Naive B cell (primary cell): ENCODE measurements at regions not wholly inside any gene's neighbourhood (a gene's known extent, or its start where the extent isn't known, plus 50 kb on each side); places are given as distances from the start of the nearest gene placed in this dataset.

ENCODE experiments used
- ATAC-seq, 2 donors: fragments of 150-1000 bp; cut with Tn5 transposase; 2 replicates each; pipeline ENCODE4 v1.10.0; 2021; ENCODE audit warnings: low read depth in 2 of 2, mild to moderate bottlenecking in 2 of 2, moderate library complexity in 2 of 2
- DNase-seq: peaks from one replicate; pipeline ENCODE4 v3.0.0; 2022
- H3K27ac Mint-ChIP-seq, 6 donors: one replicate each; pipeline ENCODE4 v1.8.0; 2020 to 2022; ENCODE audit warnings: mild to moderate bottlenecking in 6 of 6, mixed read lengths in 6 of 6, moderate library complexity in 5 of 6, inconsistent platforms in 2 of 6
- H3K27me3 Mint-ChIP-seq, 3 donors: one replicate each; pipeline ENCODE4 v1.8.0; 2021 to 2022; ENCODE audit warnings: mixed read lengths in 3 of 3, mild to moderate bottlenecking in 1 of 3
- H3K36me3 Mint-ChIP-seq, 2 donors: one replicate each; pipeline ENCODE4 v1.8.0; 2020 to 2022; ENCODE audit warnings: mixed read lengths in 2 of 2, inconsistent platforms in 1 of 2, mild to moderate bottlenecking in 1 of 2
- H3K4me1 Mint-ChIP-seq, 3 donors: one replicate each; pipeline ENCODE4 v1.8.0; 2020 to 2022; ENCODE audit warnings: mixed read lengths in 3 of 3, inconsistent platforms in 1 of 3, mild to moderate bottlenecking in 1 of 3, moderate library complexity in 1 of 3
- H3K4me3 Mint-ChIP-seq, 8 donors: one replicate each; pipeline ENCODE4 v1.8.0; 2020 to 2022; ENCODE audit warnings: mild to moderate bottlenecking in 8 of 8, mixed read lengths in 8 of 8, moderate library complexity in 8 of 8, inconsistent platforms in 2 of 8
- H3K9me3 Mint-ChIP-seq, 7 donors: one replicate each; pipeline ENCODE4 v1.8.0; 2020 to 2022; ENCODE audit warnings: mixed read lengths in 7 of 7, mild to moderate bottlenecking in 5 of 7, inconsistent platforms in 2 of 7, moderate library complexity in 1 of 7

DNA sequence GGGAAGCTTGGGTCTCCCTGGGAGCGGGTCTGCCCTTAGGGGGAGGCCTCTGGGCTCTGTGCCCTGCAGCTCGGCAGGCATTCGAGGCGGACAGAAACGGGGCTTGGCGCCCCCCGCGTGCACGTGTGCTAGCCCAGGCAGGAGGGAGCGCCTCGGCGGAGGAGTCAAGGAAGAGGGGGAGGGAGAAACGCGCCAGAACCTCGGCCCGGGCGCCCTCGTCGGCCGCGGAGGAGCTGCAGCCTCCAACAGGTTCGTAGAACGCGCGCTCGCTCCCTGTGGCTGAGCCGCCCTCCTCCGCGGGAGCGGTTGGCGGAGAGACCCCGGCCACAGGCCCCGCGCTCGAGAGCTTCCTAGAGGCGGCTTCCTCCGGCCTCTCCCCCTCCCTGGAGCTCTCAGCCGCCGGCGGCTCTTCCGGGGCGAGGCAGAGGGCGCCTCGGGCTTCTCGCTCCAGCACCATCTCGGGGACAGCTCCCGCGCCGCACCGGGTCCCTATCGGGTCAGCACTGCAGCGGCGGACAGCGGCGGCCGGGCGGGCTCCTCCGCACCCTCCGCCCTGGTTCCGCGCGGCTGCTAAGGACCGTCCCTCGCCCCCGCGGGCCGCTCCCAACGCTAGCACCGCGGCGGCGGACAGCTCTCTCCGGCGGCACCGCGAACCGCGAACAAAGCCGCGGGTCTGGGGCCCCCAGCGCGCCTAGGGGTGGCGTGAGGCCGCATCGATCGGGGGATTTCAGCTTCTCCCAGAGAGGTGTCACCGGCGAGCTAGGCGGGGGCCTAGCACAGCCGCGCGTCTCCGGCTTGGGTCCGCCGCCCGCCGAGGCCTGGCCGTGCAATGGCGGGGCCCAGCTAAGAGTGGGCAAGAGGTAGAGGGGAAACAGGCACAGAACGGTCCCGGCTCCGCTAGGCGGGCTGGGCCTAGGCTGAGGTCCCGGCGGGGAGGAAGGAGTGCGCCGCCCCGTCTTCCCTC is 74.6 kb upstream of the CPLX2 start:
- H3K4me3 Mint-ChIP-seq = peak overlapping the region in 1 of 8 donors; percentile 68
- peak; percentile 45 for DNase-seq
- peak; percentile 78 to 81 for ATAC-seq
- H3K36me3 Mint-ChIP-seq = peaks cover 9 to 31% of the 10 kb centered on the region in 2 donors
- H3K9me3 Mint-ChIP-seq = peaks cover 0 to 21% (median 5%) of the 10 kb centered on the region in 7 donors
- H3K27me3 Mint-ChIP-seq = peaks cover 74 to 90% (median 82%) of the 10 kb centered on the region in 3 donors
- H3K4me1 Mint-ChIP-seq = peaks cover 11 to 13% (median 11%) of the 10 kb centered on the region in 3 donors
- H3K27ac Mint-ChIP-seq = peak overlapping the region in 1 of 6 donors; percentile 21

- Mint-ChIP-seq H3K4me3 (peak overlapping the region in 4 of 8 donors; percentile 28 to 72 (median 60)), H3K9me3 (peaks cover 0 to 21% (median 5%) of the 10 kb centered on the region in 7 donors), H3K4me1 (peaks cover 11 to 13% (median 11%) of the 10 kb centered on the region in 3 donors), H3K36me3 (peaks cover 9 to 31% of the 10 kb centered on the region in 2 donors), H3K27me3 (peaks cover 69 to 83% (median 80%) of the 10 kb centered on the region in 3 donors), H3K27ac (no peak overlapping the region)
- no peak for ATAC-seq
- DNase-seq = no peak
Measured at GRCh38 chr5:175797521-175798038, 73.8 kb upstream of the CPLX2 start.

DNA sequence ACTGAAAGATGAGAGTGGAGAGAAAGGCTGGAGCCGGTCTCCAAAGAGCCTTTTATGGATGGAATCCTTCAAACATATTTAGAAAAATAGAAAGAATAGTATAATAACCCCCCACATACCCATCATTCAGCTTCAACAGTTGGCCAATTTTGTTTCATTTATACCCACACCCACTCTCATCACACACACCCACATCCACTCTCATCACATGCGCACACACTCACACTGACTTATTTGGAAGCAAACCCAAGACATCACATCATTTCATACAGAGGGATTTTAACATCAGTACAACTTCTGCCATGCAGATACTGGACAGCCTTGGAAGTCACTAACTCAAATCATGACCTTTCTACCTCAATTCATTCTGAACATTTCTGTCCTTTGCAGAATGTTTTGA is 72.8 kb upstream of the CPLX2 start:
- Mint-ChIP-seq H3K27me3 (peaks cover 64 to 83% (median 79%) of the 10 kb centered on the region in 3 donors), H3K27ac (no peak overlapping the region), H3K36me3 (peaks cover 9 to 29% of the 10 kb centered on the region in 2 donors), H3K9me3 (peaks cover 0 to 19% (median 5%) of the 10 kb centered on the region in 7 donors), H3K4me3 (peak overlapping the region in 1 of 8 donors; percentile 6), H3K4me1 (peaks cover 11 to 13% (median 11%) of the 10 kb centered on the region in 3 donors)
- DNase-seq = no peak
- ATAC-seq = no peak

GRCh38 chr5:175800656-175801081 is 70.7 kb upstream of the CPLX2 start:
- H3K36me3 Mint-ChIP-seq = peaks cover 8 to 12% of the 10 kb centered on the region in 2 donors
- no peak overlapping the region for H3K4me3 Mint-ChIP-seq
- peaks cover 55 to 74% (median 67%) of the 10 kb centered on the region in 3 donors for H3K27me3 Mint-ChIP-seq
- H3K4me1 Mint-ChIP-seq = peaks cover 11 to 13% (median 11%) of the 10 kb centered on the region in 3 donors
- H3K9me3 Mint-ChIP-seq = peaks cover 0 to 9% (median 4%) of the 10 kb centered on the region in 7 donors
- ATAC-seq = no peak
- DNase-seq = no peak
- H3K27ac Mint-ChIP-seq = no peak overlapping the region

- Mint-ChIP-seq H3K27ac (no peak overlapping the region), H3K36me3 (peaks cover 5 to 7% of the 10 kb centered on the region in 2 donors), H3K9me3 (peaks cover 0 to 3% (median 0%) of the 10 kb centered on the region in 7 donors), H3K4me3 (no peak overlapping the region), H3K27me3 (peaks cover 49 to 74% (median 74%) of the 10 kb centered on the region in 3 donors), H3K4me1 (peaks cover 7 to 9% (median 9%) of the 10 kb centered on the region in 3 donors)
- no peak for DNase-seq
- no peak for ATAC-seq
Measured at GRCh38 chr5:175802361-175802760, 69.0 kb upstream of the CPLX2 start.

DNA sequence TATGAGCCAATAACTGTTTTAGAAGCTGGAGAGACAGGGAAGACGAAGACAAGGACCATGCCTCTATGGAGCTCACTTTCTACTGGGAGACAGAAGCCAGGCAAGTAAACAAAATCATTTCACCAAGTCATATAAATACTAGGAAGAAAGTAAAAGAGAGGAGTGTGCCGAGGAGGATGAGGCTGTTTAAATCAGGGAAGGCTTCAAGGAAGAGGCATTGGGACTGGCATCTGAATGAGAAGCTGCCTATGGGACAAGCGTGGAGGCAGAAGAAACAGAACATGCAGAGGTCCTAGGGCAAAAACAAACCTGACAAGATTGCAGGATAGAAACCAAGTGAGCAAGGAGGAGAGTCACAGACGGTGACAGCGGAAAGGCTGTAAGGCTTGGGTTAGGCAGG is 68.1 kb upstream of the CPLX2 start:
- H3K36me3 Mint-ChIP-seq = peaks cover 5 to 7% of the 10 kb centered on the region in 2 donors
- H3K4me1 Mint-ChIP-seq = peaks cover 0 to under 1% (median 0%) of the 10 kb centered on the region in 3 donors
- H3K27ac Mint-ChIP-seq = no peak overlapping the region
- ATAC-seq = no peak
- DNase-seq = no peak
- no peak overlapping the region for H3K4me3 Mint-ChIP-seq
- peaks cover 0 to 3% (median 0%) of the 10 kb centered on the region in 7 donors for H3K9me3 Mint-ChIP-seq
- H3K27me3 Mint-ChIP-seq = peaks cover 42 to 74% (median 74%) of the 10 kb centered on the region in 3 donors

GRCh38 chr5:175803736-175804454 is 67.5 kb upstream of the CPLX2 start:
- peaks cover 0 to 3% (median 0%) of the 10 kb centered on the region in 7 donors for H3K9me3 Mint-ChIP-seq
- H3K36me3 Mint-ChIP-seq = peaks cover 5 to 7% of the 10 kb centered on the region in 2 donors
- DNase-seq = no peak
- no peaks in the 10 kb centered on the region for H3K4me1 Mint-ChIP-seq
- H3K4me3 Mint-ChIP-seq = no peak overlapping the region
- H3K27me3 Mint-ChIP-seq = peaks cover 36 to 69% (median 68%) of the 10 kb centered on the region in 3 donors
- ATAC-seq = no peak
- no peak overlapping the region for H3K27ac Mint-ChIP-seq

DNA sequence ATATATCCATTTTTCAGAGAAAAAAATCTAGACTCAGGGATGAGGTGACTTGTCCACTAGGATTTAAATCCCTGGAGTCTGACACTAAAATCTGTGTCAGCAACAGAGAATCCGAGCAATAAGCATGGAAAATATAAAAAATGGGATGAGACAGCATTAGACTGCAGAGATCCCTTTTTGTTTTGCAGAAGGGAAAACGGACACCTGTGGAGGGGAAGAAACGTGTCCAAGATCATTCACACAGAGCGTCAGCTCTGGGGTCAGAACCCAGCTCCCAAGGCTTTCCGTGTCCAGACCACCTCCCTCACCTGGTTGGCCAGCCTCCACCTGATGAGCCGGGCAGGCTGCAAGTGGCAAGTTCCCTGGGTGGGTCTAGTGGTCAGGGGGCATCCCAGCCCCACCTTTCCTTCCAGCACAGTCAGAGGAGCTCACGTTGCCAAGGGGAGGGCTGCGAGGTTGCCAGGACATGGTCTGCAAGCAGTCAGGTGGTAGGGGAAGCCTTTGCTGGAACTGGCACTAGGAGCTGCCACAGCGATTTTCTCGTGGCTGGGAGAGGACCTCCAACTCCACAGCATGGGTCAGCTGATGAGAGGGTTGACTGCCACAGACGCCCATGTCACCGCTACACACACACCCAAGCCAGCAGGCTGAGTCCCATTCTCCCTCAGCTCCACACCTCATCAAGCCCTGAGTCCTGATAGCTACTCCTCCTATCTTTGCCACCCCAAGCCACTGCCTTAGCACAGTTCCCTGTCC is 65.9 kb upstream of the CPLX2 start:
- peaks cover 0 to 6% of the 10 kb centered on the region in 2 donors for H3K36me3 Mint-ChIP-seq
- H3K27me3 Mint-ChIP-seq = peaks cover 30 to 66% (median 65%) of the 10 kb centered on the region in 3 donors
- H3K9me3 Mint-ChIP-seq = peaks cover 0 to 3% (median 0%) of the 10 kb centered on the region in 7 donors
- DNase-seq = no peak
- no peak for ATAC-seq
- no peak overlapping the region for H3K27ac Mint-ChIP-seq
- no peak overlapping the region for H3K4me3 Mint-ChIP-seq
- no peaks in the 10 kb centered on the region for H3K4me1 Mint-ChIP-seq

DNA sequence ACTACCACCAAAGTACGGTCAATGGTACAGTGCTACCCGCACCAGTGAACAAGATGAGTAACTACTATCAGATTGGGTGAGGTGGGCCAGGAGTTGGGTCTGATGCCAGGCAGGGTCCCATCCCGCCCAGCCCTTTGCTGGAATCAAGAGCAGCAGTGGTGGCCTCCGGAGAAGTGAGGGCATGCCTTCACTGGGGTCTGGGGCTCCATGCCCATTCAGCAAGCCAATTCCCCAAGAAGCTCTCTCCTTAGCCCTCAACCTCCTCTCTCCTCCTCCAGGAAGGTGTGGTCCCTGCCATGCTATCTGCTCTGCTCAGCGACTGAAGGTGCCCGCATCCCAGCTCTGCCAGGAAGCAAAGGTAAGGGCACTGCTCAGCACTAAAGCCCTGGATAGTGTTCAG is 62.7 kb upstream of the CPLX2 start:
- Mint-ChIP-seq H3K4me3 (no peak overlapping the region), H3K9me3 (no peaks in the 10 kb centered on the region), H3K4me1 (no peaks in the 10 kb centered on the region), H3K27ac (no peak overlapping the region), H3K36me3 (no peaks in the 10 kb centered on the region), H3K27me3 (peaks cover 13 to 64% (median 49%) of the 10 kb centered on the region in 3 donors)
- DNase-seq (no peak), ATAC-seq (no peak)

- DNase-seq (no peak), ATAC-seq (no peak)
- H3K36me3 Mint-ChIP-seq = no peaks in the 10 kb centered on the region
Measured at GRCh38 chr5:175809531-175810121, 61.8 kb upstream of the CPLX2 start.

GRCh38 chr5:175810457-175810856 is 60.9 kb upstream of the CPLX2 start:
- H3K27me3 Mint-ChIP-seq = peaks cover 4 to 59% (median 54%) of the 10 kb centered on the region in 3 donors
- no peak for ATAC-seq
- H3K9me3 Mint-ChIP-seq = peaks cover 0 to 2% (median 0%) of the 10 kb centered on the region in 7 donors

More at GRCh38 chr5:175809531-175810121, 61.8 kb upstream of the CPLX2 start:
- Mint-ChIP-seq H3K4me1 (no peaks in the 10 kb centered on the region), H3K27me3 (peaks cover 11 to 65% (median 57%) of the 10 kb centered on the region in 3 donors), H3K27ac (no peak overlapping the region), H3K4me3 (no peak overlapping the region), H3K9me3 (no peaks in the 10 kb centered on the region)

GRCh38 chr5:175811589-175811988 is 59.8 kb upstream of the CPLX2 start:
- H3K36me3 Mint-ChIP-seq = no peaks in the 10 kb centered on the region
- no peak for ATAC-seq
- H3K4me1 Mint-ChIP-seq = no peaks in the 10 kb centered on the region
- H3K27me3 Mint-ChIP-seq = peaks cover 4 to 49% (median 43%) of the 10 kb centered on the region in 3 donors
- H3K27ac Mint-ChIP-seq = no peak overlapping the region
- peaks cover 0 to 6% (median 0%) of the 10 kb centered on the region in 7 donors for H3K9me3 Mint-ChIP-seq
- DNase-seq = no peak
- H3K4me3 Mint-ChIP-seq = peak overlapping the region in 1 of 8 donors; percentile 39

More at GRCh38 chr5:175810457-175810856, 60.9 kb upstream of the CPLX2 start:
- Mint-ChIP-seq H3K27ac (no peak overlapping the region), H3K4me3 (no peak overlapping the region), H3K36me3 (no peaks in the 10 kb centered on the region), H3K4me1 (no peaks in the 10 kb centered on the region)
- no peak for DNase-seq
